Gastrocnemius medialis (tissue), 4 donors: ENCODE measurements at regions not wholly inside any gene's neighbourhood (a gene's known extent, or its start where the extent isn't known, plus 50 kb on each side); places are given as distances from the start of the nearest gene placed in this dataset.
A peak's percentile ranks its signal among the peaks of the same experiment; 100 is the strongest.

Experiments
- ATAC-seq, 2 donors: fragments of 150-250 bp; one replicate each; pipeline ENCODE4 v1.9.1; 2016
- DNase-seq, 2 donors: peaks; one replicate each; pipeline ENCODE4 v3.0.0-alpha.2; 2019
- H3K27ac ChIP-seq, 4 donors: fragments of 200-600 bp; sonication (generic); 1 replicate in 1 of 4; 2 replicates in 3 of 4; pipeline ENCODE4 v1.5.1; 2016 to 2018; ENCODE audit warnings: mild to moderate bottlenecking in 2 of 4, moderate library complexity in 1 of 4
- H3K27me3 ChIP-seq, 3 donors: fragments of 200-600 bp; sonication (generic) in 2 of 3; 1 replicate in 1 of 3; 2 replicates in 2 of 3; pipeline versions ENCODE4 v1.5.1 to v1.6.0; 2016 to 2019; ENCODE audit warnings: mild to moderate bottlenecking in 1 of 3, moderate library complexity in 1 of 3
- H3K36me3 ChIP-seq, 2 donors: fragments of 200-600 bp; sonication (generic) in 1 of 2; one replicate each; pipeline ENCODE4 v1.5.1; 2017 to 2018
- H3K4me1 ChIP-seq, 2 donors: fragments of 200-600 bp; sonication (generic) in 1 of 2; one replicate each; pipeline ENCODE4 v1.5.1; 2016 to 2017; ENCODE audit warnings: mild to moderate bottlenecking in 2 of 2
- H3K4me3 ChIP-seq, 4 donors: fragments of 200-600 bp; sonication (generic) in 3 of 4; 1 replicate in 1 of 4; 2 replicates in 3 of 4; pipeline ENCODE4 v1.5.1; 2016 to 2019; ENCODE audit warnings: mild to moderate bottlenecking in 2 of 4
- H3K9me3 ChIP-seq, 3 donors: fragments of 200-600 bp; sonication (generic) in 2 of 3; 1 replicate in 1 of 3; 2 replicates in 2 of 3; pipeline ENCODE4 v1.5.1; 2016 to 2019
- POLR2A ChIP-seq, 2 donors: fragments of 450-650 bp; IDR thresholded peaks; one replicate each; pipeline ENCODE4 v1.6.1; 2017; ENCODE audit warnings: antibody characterized with exemption in 2 of 2, mild to moderate bottlenecking in 2 of 2, moderate library complexity in 2 of 2
- in situ Hi-C, 4 donors: fragments of 200-750 bp; cut with MboI; loops; one replicate each; pipeline versions ENCODE4 v1.15.0 to v1.8.0; 2017; ENCODE audit warnings: low sequenced_read_pairs in 4 of 4
- intact Hi-C: fragments of 100-400 bp; cut with DNase I; formaldehyde crosslinking; loops from one replicate; pipeline ENCODE4 v1.15.1; 2023; ENCODE audit warnings: low total_unique reads
- TF ChIP-seq, protein P1 (sequence below), 5 experiments: fragments of 450-650 bp in 3 of 5; fragments of 200-600 bp in 2 of 5; sonication (generic) in 2 of 5; IDR thresholded peaks in 4 of 5; conservative IDR thresholded peaks in 1 of 5; 1 replicate in 4 of 5; 2 replicates in 1 of 5; pipeline ENCODE4 v1.5.1; 2016 to 2019; ENCODE audit warnings: antibody characterized with exemption in 5 of 5, mild to moderate bottlenecking in 3 of 5, moderate library complexity in 3 of 5

DNA sequence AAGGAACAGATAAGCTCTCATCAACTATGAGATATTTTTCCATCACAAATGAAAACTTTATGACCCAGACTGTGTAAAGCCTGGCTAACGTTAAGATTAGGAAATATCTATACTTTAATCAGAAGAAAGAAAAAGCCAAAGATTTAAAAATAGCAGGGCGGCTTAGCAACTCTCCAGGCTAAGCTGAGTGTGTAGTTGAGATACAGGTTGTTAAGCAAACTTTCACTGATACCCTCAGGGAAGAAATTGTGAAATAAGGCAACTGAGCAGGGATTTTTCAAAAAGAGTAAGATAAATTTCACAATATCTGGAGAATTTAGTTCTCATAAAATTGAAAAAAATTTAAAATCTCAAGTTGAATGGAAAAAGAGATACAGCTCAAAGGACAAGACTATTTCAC is 382.0 kb downstream of the RAPGEF2 start:
- ATAC-seq (no peak), DNase-seq (no peak)
- no peaks in the 10 kb centered on the region for H3K9me3 ChIP-seq
- TF ChIP-seq POLR2A (IDR thresholded peaks at IDR 0.05): no peak
- TF ChIP-seq, protein P1, sequence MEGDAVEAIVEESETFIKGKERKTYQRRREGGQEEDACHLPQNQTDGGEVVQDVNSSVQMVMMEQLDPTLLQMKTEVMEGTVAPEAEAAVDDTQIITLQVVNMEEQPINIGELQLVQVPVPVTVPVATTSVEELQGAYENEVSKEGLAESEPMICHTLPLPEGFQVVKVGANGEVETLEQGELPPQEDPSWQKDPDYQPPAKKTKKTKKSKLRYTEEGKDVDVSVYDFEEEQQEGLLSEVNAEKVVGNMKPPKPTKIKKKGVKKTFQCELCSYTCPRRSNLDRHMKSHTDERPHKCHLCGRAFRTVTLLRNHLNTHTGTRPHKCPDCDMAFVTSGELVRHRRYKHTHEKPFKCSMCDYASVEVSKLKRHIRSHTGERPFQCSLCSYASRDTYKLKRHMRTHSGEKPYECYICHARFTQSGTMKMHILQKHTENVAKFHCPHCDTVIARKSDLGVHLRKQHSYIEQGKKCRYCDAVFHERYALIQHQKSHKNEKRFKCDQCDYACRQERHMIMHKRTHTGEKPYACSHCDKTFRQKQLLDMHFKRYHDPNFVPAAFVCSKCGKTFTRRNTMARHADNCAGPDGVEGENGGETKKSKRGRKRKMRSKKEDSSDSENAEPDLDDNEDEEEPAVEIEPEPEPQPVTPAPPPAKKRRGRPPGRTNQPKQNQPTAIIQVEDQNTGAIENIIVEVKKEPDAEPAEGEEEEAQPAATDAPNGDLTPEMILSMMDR (IDR thresholded peaks at IDR 0.05 in 4 of 5, conservative IDR thresholded peaks at IDR 0.05 in 1 of 5): no peak
- in situ Hi-C loops: no loop called here
- intact Hi-C loops: no loop called here
- no peak overlapping the region for H3K4me3 ChIP-seq
- no peaks in the 10 kb centered on the region for H3K4me1 ChIP-seq
- H3K27ac ChIP-seq: no peak overlapping the region
- no peaks in the 10 kb centered on the region for H3K27me3 ChIP-seq
- no peaks in the 10 kb centered on the region for H3K36me3 ChIP-seq

DNA sequence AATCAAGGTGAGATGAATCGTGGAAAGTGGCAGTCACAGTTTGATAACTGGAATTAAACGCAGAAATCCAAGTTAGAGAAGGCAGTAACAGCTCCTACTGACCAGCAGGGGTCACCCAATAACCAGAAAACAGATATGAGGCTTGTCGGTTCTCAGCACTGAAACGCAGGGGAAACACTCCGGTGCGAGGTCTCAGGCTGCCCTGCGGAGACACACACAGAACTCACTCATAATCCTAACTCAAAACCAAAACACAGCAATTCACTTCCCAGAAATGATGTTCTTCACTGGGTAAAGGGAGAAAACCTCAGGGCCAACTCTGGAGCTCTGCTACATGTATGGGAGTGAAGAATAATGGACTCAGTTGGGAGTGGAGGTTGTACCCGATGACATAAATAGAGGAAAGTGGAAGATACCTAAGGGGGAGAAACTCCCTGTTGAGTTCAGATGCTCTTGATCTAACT is 384.4 kb downstream of the RAPGEF2 start:
- in situ Hi-C loops (no loop called here), intact Hi-C loops (no loop called here)
- no peak overlapping the region for H3K27ac ChIP-seq
- no peak overlapping the region for H3K4me3 ChIP-seq
- ATAC-seq (peak; percentile 66 to 77), DNase-seq (peak in 1 of 2 donors; percentile 12)
- no peaks in the 10 kb centered on the region for H3K9me3 ChIP-seq
- TF ChIP-seq, protein P1 (IDR thresholded peaks at IDR 0.05 in 4 of 5, conservative IDR thresholded peaks at IDR 0.05 in 1 of 5): peak; percentile 39 to 70 (median 63)
- TF ChIP-seq POLR2A (IDR thresholded peaks at IDR 0.05): no peak
- no peaks in the 10 kb centered on the region for H3K27me3 ChIP-seq
- H3K4me1 ChIP-seq: no peaks in the 10 kb centered on the region
- no peaks in the 10 kb centered on the region for H3K36me3 ChIP-seq

DNA sequence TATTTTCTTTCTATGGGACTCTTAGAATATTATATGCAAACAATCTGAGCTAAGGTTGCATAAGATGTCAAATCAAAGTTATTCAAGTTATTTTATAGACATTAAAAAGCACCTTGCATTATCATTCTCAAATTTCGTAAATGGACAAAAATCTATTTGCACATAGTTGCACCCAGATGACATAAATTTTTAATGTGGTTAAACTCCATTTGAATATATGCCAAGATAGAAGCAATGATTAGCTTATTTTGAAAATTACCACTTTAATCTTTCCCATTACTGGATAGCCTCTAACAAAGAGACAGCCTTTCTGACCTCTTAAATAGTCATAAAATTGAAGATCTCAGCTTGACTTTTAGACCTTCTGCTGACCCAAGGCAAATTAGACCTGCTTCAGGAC is 386.8 kb downstream of the RAPGEF2 start:
- Histone ChIP-seq H3K36me3 (no peaks in the 10 kb centered on the region), H3K27ac (no peak overlapping the region), H3K4me3 (no peak overlapping the region), H3K27me3 (no peaks in the 10 kb centered on the region), H3K9me3 (no peaks in the 10 kb centered on the region), H3K4me1 (no peaks in the 10 kb centered on the region)
- TF ChIP-seq, protein P1 (IDR thresholded peaks at IDR 0.05 in 4 of 5, conservative IDR thresholded peaks at IDR 0.05 in 1 of 5): no peak
- TF ChIP-seq POLR2A (IDR thresholded peaks at IDR 0.05): no peak
- intact Hi-C loops (no loop called here), in situ Hi-C loops (no loop called here)
- ATAC-seq (no peak), DNase-seq (no peak)

DNA sequence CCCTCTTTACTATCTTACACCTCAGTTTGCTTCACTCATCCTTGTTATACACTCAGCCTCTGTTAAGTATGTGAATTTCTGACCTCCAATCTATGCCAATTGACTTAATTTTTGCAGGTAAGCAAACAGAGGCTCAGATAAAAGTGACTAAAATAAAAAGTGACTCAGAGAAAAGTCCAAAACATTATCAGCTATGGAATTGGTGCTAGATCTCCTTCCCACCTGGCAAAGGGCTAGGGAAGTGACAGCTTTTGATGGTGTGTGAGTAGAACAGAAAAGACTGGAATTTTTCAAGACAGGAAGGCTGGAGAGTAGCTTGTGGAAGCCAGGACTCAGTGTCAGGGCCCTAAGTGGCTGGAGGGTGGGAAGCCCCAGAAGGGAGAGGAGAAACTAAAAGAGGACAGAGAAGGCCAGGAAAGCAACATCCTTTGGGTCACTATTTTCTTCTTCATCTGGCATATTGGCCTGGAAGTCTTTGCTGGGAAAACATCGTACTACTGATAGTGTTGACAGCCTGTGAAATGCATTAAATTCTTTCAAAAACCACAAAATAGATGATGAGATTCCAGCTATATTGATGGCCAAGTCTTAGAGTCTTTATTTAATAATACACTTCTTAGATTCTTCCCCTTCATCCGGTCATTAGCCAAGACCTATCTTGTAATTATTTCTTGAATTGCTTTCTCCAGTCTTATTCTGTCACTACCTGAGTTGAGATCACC is 392.8 kb downstream of the RAPGEF2 start:
- intact Hi-C loops: no loop called here
- no peak for TF ChIP-seq POLR2A (IDR thresholded peaks at IDR 0.05)
- TF ChIP-seq, protein P1 (IDR thresholded peaks at IDR 0.05 in 4 of 5, conservative IDR thresholded peaks at IDR 0.05 in 1 of 5): no peak
- Histone ChIP-seq H3K27me3 (no peaks in the 10 kb centered on the region), H3K4me3 (no peak overlapping the region), H3K4me1 (no peaks in the 10 kb centered on the region), H3K9me3 (no peaks in the 10 kb centered on the region), H3K27ac (no peak overlapping the region), H3K36me3 (no peaks in the 10 kb centered on the region)
- in situ Hi-C loops: no loop called here
- no peak for ATAC-seq
- DNase-seq: no peak

DNA sequence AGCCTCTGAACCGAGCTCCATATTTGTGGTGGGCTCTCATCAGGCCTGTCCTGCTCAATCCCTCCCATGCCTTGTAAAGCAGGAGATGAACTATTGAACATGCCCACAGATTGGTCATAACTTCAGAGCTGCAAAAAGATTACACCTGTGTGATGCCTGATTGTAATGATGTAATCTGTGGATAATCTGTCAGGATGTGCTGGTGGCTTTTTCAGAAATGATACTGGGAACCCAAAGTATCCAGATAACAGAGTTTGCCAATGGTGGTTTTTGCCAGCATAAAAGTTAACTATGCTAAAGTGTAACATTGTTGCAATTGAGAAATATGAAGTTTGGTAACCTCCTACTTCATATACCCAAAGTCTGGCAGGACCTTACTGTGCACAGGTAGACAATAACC is 393.4 kb downstream of the RAPGEF2 start:
- Histone ChIP-seq H3K4me3 (no peak overlapping the region), H3K27me3 (no peaks in the 10 kb centered on the region), H3K36me3 (no peaks in the 10 kb centered on the region), H3K4me1 (no peaks in the 10 kb centered on the region), H3K27ac (no peak overlapping the region), H3K9me3 (no peaks in the 10 kb centered on the region)
- ATAC-seq: no peak
- in situ Hi-C loops: no loop called here
- no peak for DNase-seq
- no peak for TF ChIP-seq POLR2A (IDR thresholded peaks at IDR 0.05)
- TF ChIP-seq, protein P1 (IDR thresholded peaks at IDR 0.05 in 4 of 5, conservative IDR thresholded peaks at IDR 0.05 in 1 of 5): no peak
- intact Hi-C loops: no loop called here
